ENCODE measurements at regions not wholly inside any gene's neighbourhood (a gene's known extent, or its start where the extent isn't known, plus 50 kb on each side); places are given as distances from the start of the nearest gene placed in this dataset.

GRCh38 chr20:50399917-50400704 is 110.1 kb upstream of the PTPN1 start:
- TF ChIP-seq CTCF (IDR thresholded peaks at IDR 0.05) (peak in 1 of 4 experiments; percentile 19), POLR2A (IDR thresholded peaks at IDR 0.05) (no peak), EP300 (IDR thresholded peaks at IDR 0.05) (no peak), POLR2AphosphoS5 (IDR thresholded peaks at IDR 0.05) (no peak)

Data from gastroesophageal sphincter (tissue), 3 donors.